GM10266 (cell line): ENCODE measurements at regions not wholly inside any gene's neighbourhood (a gene's known extent, or its start where the extent isn't known, plus 50 kb on each side); places are given as distances from the start of the nearest gene placed in this dataset.

ENCODE experiments used
- DNase-seq: peaks from one replicate; pipeline ENCODE4 v3.0.0; 2012; ENCODE audit errors: extremely low spot score
- TF ChIP-seq, protein P1 (sequence below): IDR thresholded peaks from 2 replicates; pipeline ENCODE4 v1.5.1; 2012; ENCODE audit warnings: mild to moderate bottlenecking, low read depth; ENCODE audit not compliant: control insufficient read depth, insufficient read depth; ENCODE audit errors: missing control alignments

- TF ChIP-seq, protein P1, sequence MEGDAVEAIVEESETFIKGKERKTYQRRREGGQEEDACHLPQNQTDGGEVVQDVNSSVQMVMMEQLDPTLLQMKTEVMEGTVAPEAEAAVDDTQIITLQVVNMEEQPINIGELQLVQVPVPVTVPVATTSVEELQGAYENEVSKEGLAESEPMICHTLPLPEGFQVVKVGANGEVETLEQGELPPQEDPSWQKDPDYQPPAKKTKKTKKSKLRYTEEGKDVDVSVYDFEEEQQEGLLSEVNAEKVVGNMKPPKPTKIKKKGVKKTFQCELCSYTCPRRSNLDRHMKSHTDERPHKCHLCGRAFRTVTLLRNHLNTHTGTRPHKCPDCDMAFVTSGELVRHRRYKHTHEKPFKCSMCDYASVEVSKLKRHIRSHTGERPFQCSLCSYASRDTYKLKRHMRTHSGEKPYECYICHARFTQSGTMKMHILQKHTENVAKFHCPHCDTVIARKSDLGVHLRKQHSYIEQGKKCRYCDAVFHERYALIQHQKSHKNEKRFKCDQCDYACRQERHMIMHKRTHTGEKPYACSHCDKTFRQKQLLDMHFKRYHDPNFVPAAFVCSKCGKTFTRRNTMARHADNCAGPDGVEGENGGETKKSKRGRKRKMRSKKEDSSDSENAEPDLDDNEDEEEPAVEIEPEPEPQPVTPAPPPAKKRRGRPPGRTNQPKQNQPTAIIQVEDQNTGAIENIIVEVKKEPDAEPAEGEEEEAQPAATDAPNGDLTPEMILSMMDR: no peak
Observed at GRCh38 chr9:2341126-2341525, 280.5 kb upstream of the VLDLR start.

DNA sequence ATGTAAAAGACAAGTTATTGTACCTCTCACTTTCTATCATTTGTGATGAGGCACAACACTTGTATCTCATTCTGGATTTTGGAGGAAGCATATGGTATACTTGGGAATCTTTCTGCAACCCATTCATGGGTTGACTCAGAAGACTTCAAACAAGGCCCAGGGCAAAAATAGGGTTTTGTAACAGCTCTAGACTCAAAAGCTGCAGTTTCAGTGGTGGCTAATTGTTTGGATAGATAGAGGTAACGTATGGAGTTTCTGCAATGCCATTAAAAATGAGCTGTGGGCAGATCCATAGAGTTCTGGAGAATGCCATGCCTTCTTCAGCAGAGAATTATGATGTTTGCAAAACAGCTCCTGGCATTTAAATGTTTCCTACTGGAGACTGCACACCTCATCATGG is 279.6 kb upstream of the VLDLR start:
- TF ChIP-seq, protein P1: no peak
- DNase-seq: no peak

More at GRCh38 chr9:2341126-2341525, 280.5 kb upstream of the VLDLR start:
- no peak for DNase-seq

DNA sequence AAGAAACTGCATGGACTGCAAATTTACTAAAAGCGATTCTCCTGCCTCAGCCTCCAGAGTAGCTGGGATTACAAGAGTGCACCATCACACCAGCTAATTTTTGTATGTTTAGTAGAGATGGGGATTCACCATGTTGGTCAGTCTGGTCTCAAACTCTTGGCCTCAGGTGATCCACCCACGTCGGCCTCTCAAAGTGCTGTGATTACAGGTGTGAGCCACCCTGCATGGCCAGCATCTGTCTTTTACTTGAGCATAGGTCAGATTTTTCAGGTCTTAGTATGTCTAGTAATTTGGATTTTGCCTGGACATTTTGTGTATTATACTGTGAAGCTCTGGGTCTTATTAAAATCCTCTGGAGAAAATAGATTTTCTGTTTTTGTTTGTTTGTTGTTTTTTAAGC is 277.8 kb upstream of the VLDLR start:
- TF ChIP-seq, protein P1: no peak
- no peak for DNase-seq

DNA sequence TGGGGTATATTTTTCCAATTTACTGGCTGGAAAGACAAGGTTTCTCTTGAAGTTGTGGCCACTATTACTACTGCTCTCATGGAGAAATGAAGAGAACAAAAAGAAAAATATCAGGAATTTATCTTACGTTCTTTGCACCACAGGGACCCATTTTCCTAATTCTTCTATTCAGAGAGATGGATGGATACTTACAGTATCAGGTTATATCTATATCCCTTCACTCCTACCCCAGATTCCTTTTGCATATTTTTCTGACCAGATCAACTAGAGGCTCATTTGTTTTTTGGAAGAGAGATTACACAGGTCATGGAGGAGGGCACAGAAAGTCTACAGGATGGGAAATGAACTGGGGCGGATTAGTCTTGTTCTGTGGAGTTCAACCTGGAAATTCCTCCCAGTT is 277.2 kb upstream of the VLDLR start:
- no peak for DNase-seq
- TF ChIP-seq, protein P1: no peak

- TF ChIP-seq, protein P1: no peak
- DNase-seq: no peak
Observed at GRCh38 chr9:2345013-2345412, 276.6 kb upstream of the VLDLR start.

DNA sequence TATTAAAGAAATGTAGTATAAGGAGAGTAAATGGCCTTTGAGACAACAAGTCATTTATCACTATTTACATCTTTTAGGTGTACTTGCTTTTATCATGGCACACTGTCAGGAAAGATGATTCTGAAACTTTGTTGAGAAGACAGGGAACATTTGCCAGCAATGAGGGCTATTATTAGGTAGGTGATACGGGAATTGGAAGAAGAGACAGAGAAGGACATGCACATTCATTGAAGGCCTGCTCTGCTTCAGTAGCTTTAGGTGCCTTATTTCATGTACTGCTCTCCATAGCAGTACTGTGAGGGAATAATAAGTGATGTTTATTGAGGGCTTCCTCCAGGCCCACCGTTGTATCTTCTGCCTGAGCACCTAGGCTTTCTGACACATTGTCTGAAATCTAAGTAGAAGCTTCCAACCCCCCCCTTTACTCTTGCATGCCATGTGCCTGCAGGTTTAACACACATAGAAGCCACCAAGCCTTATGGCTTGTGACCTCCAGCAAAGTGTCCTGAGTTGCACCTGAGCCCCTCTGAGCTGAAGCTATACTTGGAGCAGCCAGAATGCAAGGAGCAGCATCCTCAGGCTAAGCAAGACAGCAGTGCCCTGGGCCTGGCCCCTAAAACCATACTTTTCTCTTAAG is 275.2 kb upstream of the VLDLR start:
- DNase-seq: no peak
- TF ChIP-seq, protein P1: no peak

- TF ChIP-seq, protein P1: no peak
- DNase-seq: no peak
Observed at GRCh38 chr9:2351324-2351723, 270.3 kb upstream of the VLDLR start.
